Sigmoid colon (tissue), 4 donors: ENCODE measurements at regions not wholly inside any gene's neighbourhood (a gene's known extent, or its start where the extent isn't known, plus 50 kb on each side); places are given as distances from the start of the nearest gene placed in this dataset.

Source experiments
- POLR2AphosphoS5 ChIP-seq, 4 donors: sonication (generic); formaldehyde crosslinking; IDR thresholded peaks; one replicate each; pipeline ENCODE4 v1.6.1; 2017; ENCODE audit warnings: antibody characterized with exemption in 4 of 4
- TF ChIP-seq, protein P1 (sequence below), 4 experiments: fragments of 450-650 bp in 3 of 4; fragments of 200-600 bp in 1 of 4; IDR thresholded peaks; one replicate each; pipeline ENCODE4 v1.5.1; 2016 to 2019; ENCODE audit warnings: antibody characterized with exemption in 4 of 4, mild to moderate bottlenecking in 3 of 4, moderate library complexity in 2 of 4

GRCh38 chr12:127802271-127802670 lies 464.7 kb upstream of the TMEM132C start:
- TF ChIP-seq, protein P1, sequence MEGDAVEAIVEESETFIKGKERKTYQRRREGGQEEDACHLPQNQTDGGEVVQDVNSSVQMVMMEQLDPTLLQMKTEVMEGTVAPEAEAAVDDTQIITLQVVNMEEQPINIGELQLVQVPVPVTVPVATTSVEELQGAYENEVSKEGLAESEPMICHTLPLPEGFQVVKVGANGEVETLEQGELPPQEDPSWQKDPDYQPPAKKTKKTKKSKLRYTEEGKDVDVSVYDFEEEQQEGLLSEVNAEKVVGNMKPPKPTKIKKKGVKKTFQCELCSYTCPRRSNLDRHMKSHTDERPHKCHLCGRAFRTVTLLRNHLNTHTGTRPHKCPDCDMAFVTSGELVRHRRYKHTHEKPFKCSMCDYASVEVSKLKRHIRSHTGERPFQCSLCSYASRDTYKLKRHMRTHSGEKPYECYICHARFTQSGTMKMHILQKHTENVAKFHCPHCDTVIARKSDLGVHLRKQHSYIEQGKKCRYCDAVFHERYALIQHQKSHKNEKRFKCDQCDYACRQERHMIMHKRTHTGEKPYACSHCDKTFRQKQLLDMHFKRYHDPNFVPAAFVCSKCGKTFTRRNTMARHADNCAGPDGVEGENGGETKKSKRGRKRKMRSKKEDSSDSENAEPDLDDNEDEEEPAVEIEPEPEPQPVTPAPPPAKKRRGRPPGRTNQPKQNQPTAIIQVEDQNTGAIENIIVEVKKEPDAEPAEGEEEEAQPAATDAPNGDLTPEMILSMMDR (IDR thresholded peaks at IDR 0.05) = no peak
- no peak for TF ChIP-seq POLR2AphosphoS5 (IDR thresholded peaks at IDR 0.05)
